H9 (cell line): ENCODE measurements at regions not wholly inside any gene's neighbourhood (a gene's known extent, or its start where the extent isn't known, plus 50 kb on each side); places are given as distances from the start of the nearest gene placed in this dataset.

Source experiments
- DNase-seq: peaks from one replicate; pipeline ENCODE4 v3.0.0-alpha.2; 2017
- H2AFZ ChIP-seq: one replicate; pipeline ENCODE4 v1.6.1; 2013; ENCODE audit warnings: mild to moderate bottlenecking, low read length, control low read depth, moderate library complexity
- H2AK5ac ChIP-seq: 2 replicates; pipeline ENCODE4 v1.6.1; 2013; ENCODE audit warnings: low read length, control low read depth, mixed read lengths; ENCODE audit not compliant: insufficient read length
- H2BK120ac ChIP-seq: one replicate; pipeline ENCODE4 v1.6.1; 2013; ENCODE audit warnings: low read depth, mild to moderate bottlenecking, low read length, control low read depth, inconsistent platforms; ENCODE audit not compliant: poor library complexity, severe bottlenecking
- H2BK12ac ChIP-seq: 2 replicates; pipeline ENCODE4 v1.6.1; 2013; ENCODE audit warnings: low read length, control low read depth, mixed read lengths, low read depth; ENCODE audit not compliant: insufficient read length
- H2BK15ac ChIP-seq: 2 replicates; pipeline ENCODE4 v1.6.1; 2013; ENCODE audit warnings: low read depth, low read length, control low read depth
- H2BK20ac ChIP-seq: one replicate; pipeline ENCODE4 v1.6.1; 2013; ENCODE audit warnings: low read depth, mild to moderate bottlenecking, low read length, control low read depth, inconsistent platforms; ENCODE audit not compliant: poor library complexity, severe bottlenecking
- H2BK5ac ChIP-seq: 2 replicates; pipeline ENCODE4 v1.6.1; 2013; ENCODE audit warnings: low read length, control low read depth, mixed read lengths; ENCODE audit not compliant: insufficient read length
- H3K14ac ChIP-seq: 2 replicates; pipeline ENCODE4 v1.6.1; 2013; ENCODE audit warnings: low read length, control low read depth; ENCODE audit not compliant: insufficient read depth
- H3K18ac ChIP-seq: 2 replicates; pipeline ENCODE4 v1.6.1; 2013; ENCODE audit warnings: low read depth, mild to moderate bottlenecking, mixed read lengths, low read length, control low read depth; ENCODE audit not compliant: insufficient read length
- H3K23ac ChIP-seq: 2 replicates; pipeline ENCODE4 v1.6.1; 2013; ENCODE audit warnings: low read length, control low read depth, mixed read lengths, low read depth; ENCODE audit not compliant: insufficient read length
- H3K23me2 ChIP-seq: 2 replicates; pipeline ENCODE4 v1.6.1; 2013; ENCODE audit warnings: low read depth, mild to moderate bottlenecking, mixed read lengths, low read length, control low read depth; ENCODE audit not compliant: insufficient read length, poor library complexity, severe bottlenecking
- H3K27ac ChIP-seq: 2 replicates; pipeline ENCODE4 v1.5.1; 2013; ENCODE audit warnings: low read length, control low read depth, mixed read lengths, low read depth; ENCODE audit not compliant: insufficient read length
- H3K27me3 ChIP-seq: 2 replicates; pipeline ENCODE4 v1.6.1; 2013; ENCODE audit warnings: low read length, control low read depth, inconsistent platforms; ENCODE audit not compliant: insufficient read depth
- H3K4ac ChIP-seq: 2 replicates; pipeline ENCODE4 v1.6.1; 2013; ENCODE audit warnings: low read depth, mild to moderate bottlenecking, control low read depth, inconsistent platforms, low read length, moderate library complexity
- H3K4me1 ChIP-seq: 2 replicates; pipeline ENCODE4 v1.6.1; 2013; ENCODE audit warnings: low read length, control low read depth, inconsistent platforms; ENCODE audit not compliant: insufficient read depth
- H3K4me2 ChIP-seq: 2 replicates; pipeline ENCODE4 v1.6.1; 2013; ENCODE audit warnings: low read length, control low read depth, mixed read lengths; ENCODE audit not compliant: insufficient read length, insufficient read depth
- H3K56ac ChIP-seq: 2 replicates; pipeline ENCODE4 v1.6.1; 2013; ENCODE audit warnings: low read depth, mild to moderate bottlenecking, mixed read lengths, low read length, control low read depth; ENCODE audit not compliant: insufficient read length
- H3K79me1 ChIP-seq: 2 replicates; pipeline ENCODE4 v1.6.1; 2013; ENCODE audit warnings: low read depth, mild to moderate bottlenecking, moderate library complexity, low read length, control low read depth, inconsistent platforms; ENCODE audit not compliant: insufficient read depth, poor library complexity, severe bottlenecking
- H3K79me2 ChIP-seq: 2 replicates; pipeline ENCODE4 v1.6.1; 2013; ENCODE audit warnings: low read length, control low read depth, inconsistent platforms; ENCODE audit not compliant: insufficient read depth
- H3K9ac ChIP-seq: 2 replicates; pipeline ENCODE4 v1.6.1; 2013; ENCODE audit warnings: low read length, control low read depth, mixed read lengths; ENCODE audit not compliant: insufficient read length; ENCODE audit errors: extremely low read depth
- H3K9me3 ChIP-seq: one replicate; pipeline ENCODE4 v1.6.1; 2013; ENCODE audit warnings: low read depth, low read length, inconsistent platforms; ENCODE audit not compliant: control insufficient read depth
- H3T11ph ChIP-seq: one replicate; pipeline ENCODE4 v1.6.1; 2013; ENCODE audit warnings: mild to moderate bottlenecking, low read length, control low read depth, inconsistent platforms
- H4K20me1 ChIP-seq: one replicate; pipeline ENCODE4 v1.6.1; 2013; ENCODE audit not compliant: control insufficient read depth, insufficient read length, insufficient read depth
- H4K5ac ChIP-seq: 2 replicates; pipeline ENCODE4 v1.6.1; 2013; ENCODE audit warnings: low read depth, mild to moderate bottlenecking, mixed read lengths, low read length, control low read depth; ENCODE audit not compliant: insufficient read length
- H4K8ac ChIP-seq: replicated peaks from 2 replicates; pipeline ENCODE4 v1.6.1; 2013; ENCODE audit warnings: low read length, control low read depth, mixed read lengths, low read depth; ENCODE audit not compliant: insufficient read length
- H4K91ac ChIP-seq: 2 replicates; pipeline ENCODE4 v1.6.1; 2013; ENCODE audit warnings: low read depth, mild to moderate bottlenecking, moderate library complexity, mixed read lengths, low read length, control low read depth; ENCODE audit not compliant: insufficient read length
- H3K27ac Mint-ChIP-seq, 3 experiments: 2 replicates in 2 of 3; 3 replicates in 1 of 3; pipeline ENCODE4 v1.8.0; 2020 to 2021; ENCODE audit warnings: mixed read lengths in 3 of 3, mild to moderate bottlenecking in 1 of 3, moderate library complexity in 1 of 3
- H3K27me3 Mint-ChIP-seq: 2 replicates; pipeline ENCODE4 v1.8.0; 2021; ENCODE audit warnings: low read depth, mild to moderate bottlenecking, moderate library complexity, mixed read lengths
- H3K36me3 Mint-ChIP-seq, 3 experiments: 2 replicates in 2 of 3; 3 replicates in 1 of 3; pipeline ENCODE4 v1.8.0; 2020 to 2021; ENCODE audit warnings: low read depth in 3 of 3, mixed read lengths in 3 of 3; ENCODE audit not compliant: insufficient read depth in 1 of 3
- H3K4me1 Mint-ChIP-seq, 2 experiments: 2 replicates each; pipeline ENCODE4 v1.8.0; 2020; ENCODE audit warnings: mixed read lengths in 2 of 2
- H3K4me3 Mint-ChIP-seq, 2 experiments: 2 replicates in 1 of 2; 3 replicates in 1 of 2; pipeline ENCODE4 v1.8.0; 2020 to 2021; ENCODE audit warnings: mild to moderate bottlenecking in 2 of 2, mixed read lengths in 2 of 2, moderate library complexity in 1 of 2
- H3K9me3 Mint-ChIP-seq, 2 experiments: 2 replicates in 1 of 2; 3 replicates in 1 of 2; pipeline ENCODE4 v1.8.0; 2020; ENCODE audit warnings: mild to moderate bottlenecking in 2 of 2, mixed read lengths in 2 of 2, moderate library complexity in 1 of 2
- CTCF ChIP-seq: fragments of 200-600 bp; sonication (generic); conservative IDR thresholded peaks from 3 replicates; pipeline ENCODE4 v1.8.0; 2021; ENCODE audit warnings: antibody characterized with exemption, mild to moderate bottlenecking
- WGBS: extraction: QIAGEN DNeasy Blood & Tissue Kit; methylation state at CpG from one replicate; pipeline ENCODE4 v1.1.7; 2013; ENCODE audit warnings: missing lambda C conversion rate, low lambda C conversion rate, mixed read lengths; ENCODE audit not compliant: insufficient read length; ENCODE audit errors: extremely low coverage; 5-methylcytosine and 5-hydroxymethylcytosine counted together

DNA sequence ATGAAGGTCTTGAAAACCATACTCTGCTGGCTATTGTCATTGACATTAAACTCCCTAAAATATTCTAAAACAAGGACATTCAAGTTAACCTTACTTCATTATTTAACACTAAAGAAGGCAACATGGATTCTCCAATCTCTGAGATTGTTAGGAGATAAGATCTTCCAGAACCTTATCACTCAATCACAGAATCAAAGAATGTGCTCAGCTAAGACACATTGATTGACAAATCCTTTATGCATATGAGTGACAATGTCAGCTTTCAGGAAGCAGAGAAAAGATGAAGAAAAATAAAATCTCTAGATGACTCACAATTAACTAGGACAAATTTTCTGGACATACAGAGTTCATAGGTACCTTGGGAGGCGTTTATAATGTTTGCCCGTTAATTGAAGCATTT is 787.2 kb downstream of the TSN start:
- Histone ChIP-seq H2BK12ac (no peak overlapping the region), H2AK5ac (no peak overlapping the region), H4K91ac (no peak overlapping the region), H3K9ac (no peak overlapping the region), H3K4me2 (no peak overlapping the region), H3T11ph (no peak overlapping the region), H3K79me1 (no peaks in the 10 kb centered on the region), H3K79me2 (no peaks in the 10 kb centered on the region), H2BK20ac (no peak overlapping the region), H3K9me3 (no peaks in the 10 kb centered on the region), H3K56ac (no peak overlapping the region), H3K18ac (no peak overlapping the region), H4K20me1 (no peaks in the 10 kb centered on the region), H3K23me2 (no peaks in the 10 kb centered on the region), H3K4me1 (no peaks in the 10 kb centered on the region), H4K5ac (no peak overlapping the region), H2BK120ac (no peak overlapping the region), H3K14ac (no peak overlapping the region), H2BK5ac (no peak overlapping the region), H3K23ac (no peak overlapping the region), H4K8ac (no peak overlapping the region), H3K27me3 (no peaks in the 10 kb centered on the region), H2AFZ (no peak overlapping the region), H3K27ac (no peak overlapping the region), H2BK15ac (no peak overlapping the region), H3K4ac (no peak overlapping the region)
- no peak overlapping the region for H3K27ac Mint-ChIP-seq
- H3K36me3 Mint-ChIP-seq = peaks cover 0 to 3% (median 0%) of the 10 kb centered on the region in 3 experiments; a peak in 2 of 7 replicates
- WGBS = no CpG with 5 or more reads among the region's 2 CpGs
- TF ChIP-seq CTCF = no peak
- no peak overlapping the region for H3K4me3 Mint-ChIP-seq
- peaks cover 0 to 6% of the 10 kb centered on the region in 2 experiments; a peak in 2 of 4 replicates for H3K4me1 Mint-ChIP-seq
- no peak for DNase-seq
- H3K9me3 Mint-ChIP-seq = peaks cover 3% of the 10 kb centered on the region in 2 experiments; a peak in 3 of 5 replicates
- no peaks in the 10 kb centered on the region for H3K27me3 Mint-ChIP-seq
